GM12874 (cell line): ENCODE measurements at regions not wholly inside any gene's neighbourhood (a gene's known extent, or its start where the extent isn't known, plus 50 kb on each side); places are given as distances from the start of the nearest gene placed in this dataset.

Experiments used
- TF ChIP-seq, protein P1 (sequence below): IDR thresholded peaks from 2 replicates; pipeline ENCODE4 v1.5.1; 2011; ENCODE audit warnings: low read depth, mild to moderate bottlenecking, control low read depth, low read length, moderate library complexity; ENCODE audit not compliant: insufficient read depth

DNA sequence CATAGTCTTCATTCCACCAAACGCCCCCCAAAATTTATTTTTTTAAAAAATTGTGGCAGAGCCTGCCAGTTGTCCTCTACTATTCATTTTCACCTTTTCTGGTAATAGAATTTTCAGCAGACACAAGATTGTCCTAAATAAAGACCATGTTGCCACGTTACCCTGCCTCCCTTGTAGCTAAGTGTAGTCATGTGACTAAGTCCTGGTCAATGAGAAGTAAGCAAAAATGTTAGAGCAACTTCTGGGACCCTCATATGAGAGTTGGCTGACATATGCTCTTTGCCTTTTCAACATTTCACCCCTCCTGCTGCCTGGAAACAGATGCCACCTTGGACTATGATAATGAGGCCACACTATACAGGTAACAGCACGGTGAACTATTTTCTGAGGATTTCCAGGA lies 203.1 kb downstream of the PIK3R1 start:
- TF ChIP-seq, protein P1, sequence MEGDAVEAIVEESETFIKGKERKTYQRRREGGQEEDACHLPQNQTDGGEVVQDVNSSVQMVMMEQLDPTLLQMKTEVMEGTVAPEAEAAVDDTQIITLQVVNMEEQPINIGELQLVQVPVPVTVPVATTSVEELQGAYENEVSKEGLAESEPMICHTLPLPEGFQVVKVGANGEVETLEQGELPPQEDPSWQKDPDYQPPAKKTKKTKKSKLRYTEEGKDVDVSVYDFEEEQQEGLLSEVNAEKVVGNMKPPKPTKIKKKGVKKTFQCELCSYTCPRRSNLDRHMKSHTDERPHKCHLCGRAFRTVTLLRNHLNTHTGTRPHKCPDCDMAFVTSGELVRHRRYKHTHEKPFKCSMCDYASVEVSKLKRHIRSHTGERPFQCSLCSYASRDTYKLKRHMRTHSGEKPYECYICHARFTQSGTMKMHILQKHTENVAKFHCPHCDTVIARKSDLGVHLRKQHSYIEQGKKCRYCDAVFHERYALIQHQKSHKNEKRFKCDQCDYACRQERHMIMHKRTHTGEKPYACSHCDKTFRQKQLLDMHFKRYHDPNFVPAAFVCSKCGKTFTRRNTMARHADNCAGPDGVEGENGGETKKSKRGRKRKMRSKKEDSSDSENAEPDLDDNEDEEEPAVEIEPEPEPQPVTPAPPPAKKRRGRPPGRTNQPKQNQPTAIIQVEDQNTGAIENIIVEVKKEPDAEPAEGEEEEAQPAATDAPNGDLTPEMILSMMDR, result no peak

DNA sequence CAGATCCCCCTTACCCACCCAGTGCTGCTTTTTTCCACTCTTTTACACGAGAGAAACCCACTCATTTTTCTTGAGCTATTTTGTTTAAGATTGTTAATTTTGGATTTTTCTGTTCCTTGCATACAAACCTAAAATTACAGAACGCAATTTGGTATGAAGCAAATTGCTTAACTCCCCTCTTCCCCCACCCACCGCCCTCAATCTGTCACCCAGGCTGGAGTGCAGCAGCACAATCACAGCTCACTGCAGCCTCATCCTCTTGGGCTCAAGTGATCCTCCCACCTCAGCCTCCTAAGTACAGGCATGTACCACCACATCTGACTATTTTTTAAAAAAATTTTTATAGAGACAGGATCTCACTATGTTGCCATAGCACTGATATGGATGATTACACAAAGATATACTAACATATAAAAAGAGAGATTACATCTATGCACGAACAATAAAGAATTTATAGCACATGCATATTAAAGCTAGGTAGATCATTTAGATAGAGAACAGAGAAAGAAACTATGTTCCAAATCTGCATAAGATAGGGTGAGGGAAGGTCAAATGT lies 203.6 kb downstream of the PIK3R1 start:
- TF ChIP-seq, protein P1, result no peak

DNA sequence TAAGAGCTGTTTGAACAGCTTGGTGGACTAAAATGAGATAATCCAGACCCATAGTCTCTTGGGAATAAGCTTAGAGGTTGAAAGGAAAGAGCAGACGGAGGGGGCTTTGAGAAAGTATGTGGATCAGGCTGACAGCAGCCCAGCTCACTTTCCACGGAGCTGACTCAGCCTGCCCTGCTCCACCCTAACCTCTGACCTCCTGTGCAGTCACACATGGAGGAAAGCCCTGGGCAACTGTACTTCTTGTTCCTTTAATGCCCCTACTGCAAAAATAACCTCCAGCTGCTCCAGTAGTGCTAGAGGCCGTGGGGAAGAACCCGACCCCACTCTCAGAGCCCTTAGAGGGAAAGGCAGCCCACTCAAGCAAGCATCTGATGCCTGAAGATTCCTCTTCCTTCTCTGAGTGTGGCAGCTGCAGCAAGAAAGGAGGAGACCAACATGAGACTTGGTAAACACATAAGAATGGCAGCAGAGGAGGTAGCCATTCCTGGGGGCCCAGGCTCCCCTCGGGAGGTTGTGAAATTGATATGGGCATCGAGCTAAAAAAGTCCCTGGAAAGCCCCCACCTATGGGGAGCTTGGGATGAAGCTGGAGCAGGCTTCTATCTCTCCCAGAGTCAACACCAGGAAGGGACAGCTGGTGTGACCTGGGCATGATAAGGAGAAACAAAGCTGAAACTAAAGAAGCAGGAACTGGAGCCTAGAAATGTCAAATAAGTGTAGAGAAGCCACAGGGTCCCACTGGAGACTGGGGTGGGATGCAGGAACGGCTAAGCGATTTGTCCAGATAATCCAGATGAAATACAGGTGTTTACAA lies 204.3 kb downstream of the PIK3R1 start:
- TF ChIP-seq, protein P1, result no peak

DNA sequence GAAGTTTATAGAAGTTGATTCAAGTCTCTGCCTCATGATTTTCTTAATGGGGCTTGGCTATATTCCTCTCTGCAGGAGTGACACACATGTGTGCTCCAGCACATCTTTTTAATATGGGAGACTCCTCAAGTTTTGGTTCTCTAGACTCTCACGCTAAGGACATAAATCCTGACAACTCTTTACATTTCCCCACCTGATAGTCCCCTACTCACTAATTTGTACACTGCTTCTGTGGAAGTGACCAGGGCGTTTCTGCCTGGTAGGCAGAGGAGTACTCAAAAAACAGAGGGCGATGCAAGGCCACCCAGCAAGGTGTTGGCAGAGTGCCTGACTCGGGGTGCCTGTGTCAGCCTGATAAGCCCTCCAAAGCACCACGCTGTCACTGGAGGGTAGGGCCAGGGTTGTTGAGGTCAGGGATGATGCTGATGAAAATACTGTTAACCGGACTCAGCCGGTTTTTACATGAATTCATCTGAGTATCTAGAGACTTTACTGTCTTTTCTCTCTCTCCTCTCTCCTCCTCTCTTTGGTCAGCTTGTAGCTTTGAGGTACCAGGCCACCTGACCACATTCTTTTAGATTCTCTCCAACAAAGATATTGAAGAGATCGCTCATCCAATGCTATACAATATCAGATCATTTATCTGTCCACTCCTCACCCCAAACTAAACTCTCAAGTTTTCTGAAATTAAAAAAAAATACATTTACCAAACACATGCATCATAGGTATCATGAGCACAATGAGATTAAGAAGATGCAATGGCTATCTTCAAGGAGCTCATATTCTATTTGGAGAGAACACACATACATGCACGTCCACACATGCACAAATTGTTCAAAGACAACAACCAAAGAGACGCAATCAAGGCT lies 205.2 kb downstream of the PIK3R1 start:
- TF ChIP-seq, protein P1, result no peak

DNA sequence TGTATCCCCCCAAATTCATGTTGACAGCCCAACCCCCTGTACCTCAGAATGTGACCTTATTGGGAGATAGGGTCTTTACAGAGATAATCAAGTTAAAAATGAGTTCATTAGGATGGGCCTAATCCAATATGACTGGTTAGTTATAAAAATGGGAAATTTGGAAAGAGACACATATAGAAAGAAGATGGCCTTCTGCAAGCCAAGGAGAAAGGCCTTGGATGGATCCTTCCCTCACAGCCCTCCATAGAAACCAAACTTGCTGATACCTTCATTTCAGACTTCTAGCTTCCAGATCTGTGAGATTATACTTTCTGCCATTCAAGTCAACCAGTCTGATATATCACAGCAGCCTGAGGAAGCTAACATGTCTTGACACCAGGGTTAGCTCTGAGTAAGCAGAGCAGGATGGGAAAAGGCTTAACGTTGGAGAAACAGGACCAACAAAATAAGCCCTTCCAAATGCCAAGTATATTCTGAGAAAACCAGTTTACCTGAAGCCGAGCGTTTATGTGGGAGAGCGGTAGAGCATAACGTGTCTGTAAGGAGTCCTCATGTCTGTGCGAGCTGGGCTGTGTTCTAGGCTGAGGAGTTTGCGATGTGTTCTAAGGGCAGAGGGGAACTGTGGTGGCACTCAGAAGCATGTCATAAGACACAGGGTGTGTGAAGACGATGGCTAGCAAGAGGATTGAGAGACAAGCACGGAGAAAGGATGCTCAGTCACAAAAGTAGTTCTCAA lies 206.1 kb downstream of the PIK3R1 start:
- TF ChIP-seq, protein P1, result no peak

DNA sequence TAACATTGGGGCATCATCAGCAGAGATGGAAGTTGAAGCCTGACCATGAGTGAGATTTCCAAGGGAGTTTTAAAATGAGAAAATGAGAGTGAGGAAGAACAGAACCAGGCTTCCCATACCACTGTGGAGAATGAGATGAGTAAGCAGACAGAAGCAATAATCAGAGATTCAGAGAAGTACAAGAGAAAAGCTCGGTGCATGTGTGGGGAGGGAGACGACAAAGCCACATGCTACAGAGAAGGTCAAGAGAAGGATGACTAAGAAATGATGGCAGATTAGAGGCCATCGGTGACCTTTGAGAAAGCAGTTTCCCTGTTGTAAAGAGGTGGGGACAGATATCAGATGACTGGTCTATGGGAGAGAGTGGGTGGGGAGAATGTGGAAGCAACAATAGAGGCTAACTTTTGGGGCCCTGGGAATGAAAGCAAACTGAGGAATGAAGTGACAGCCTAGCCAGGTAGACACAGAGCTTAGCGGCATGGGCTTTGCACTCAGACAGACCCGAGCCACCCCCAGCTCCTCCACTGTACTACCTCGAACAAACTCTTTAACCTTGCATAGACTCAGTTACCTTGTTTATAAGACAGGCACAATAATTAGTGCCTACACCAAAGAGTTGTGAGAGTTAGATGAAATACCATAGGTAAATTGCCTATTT lies 207.7 kb downstream of the PIK3R1 start:
- TF ChIP-seq, protein P1, result no peak
